IMR-90 (cell line): ENCODE measurements at regions not wholly inside any gene's neighbourhood (a gene's known extent, or its start where the extent isn't known, plus 50 kb on each side); places are given as distances from the start of the nearest gene placed in this dataset.

Experiments
- BHLHE40 ChIP-seq: fragments of 150-350 bp; IDR thresholded peaks from 2 replicates; pipeline ENCODE4 v1.6.1; 2016; ENCODE audit warnings: mild to moderate bottlenecking, low read depth, low read length
- CTCF ChIP-seq: conservative IDR thresholded peaks from 2 replicates; pipeline ENCODE4 v1.5.1; 2012; ENCODE audit warnings: mild to moderate bottlenecking, low read depth, low read length, improper control_type of control experiment
- FOS ChIP-seq: fragments of 150-350 bp; IDR thresholded peaks from 2 replicates; pipeline ENCODE4 v1.6.1; 2016; ENCODE audit warnings: low read depth, low read length
- MAFK ChIP-seq: IDR thresholded peaks from 2 replicates; pipeline ENCODE4 v1.6.1; 2012; ENCODE audit warnings: low read depth, low read length, improper control_type of control experiment
- POLR2A ChIP-seq: IDR thresholded peaks from 2 replicates; pipeline ENCODE4 v1.6.1; 2012; ENCODE audit warnings: mild to moderate bottlenecking, low read depth, low read length
- RCOR1 ChIP-seq: IDR thresholded peaks from 2 replicates; pipeline ENCODE4 v1.6.1; 2012; ENCODE audit warnings: mild to moderate bottlenecking, low read length, improper control_type of control experiment; ENCODE audit not compliant: insufficient replicate concordance
- SMC3 ChIP-seq: fragments of 150-350 bp; IDR thresholded peaks from 2 replicates; pipeline ENCODE4 v1.6.1; 2016; ENCODE audit warnings: low read depth, mild to moderate bottlenecking, antibody characterized with exemption, low read length, moderate library complexity

- no peak for TF ChIP-seq CTCF
- TF ChIP-seq RCOR1: no peak
- no peak for TF ChIP-seq POLR2A
- no peak for TF ChIP-seq BHLHE40
- TF ChIP-seq SMC3: no peak
- no peak for TF ChIP-seq FOS
- TF ChIP-seq MAFK: no peak
Measured at GRCh38 chr1:34436836-34437235, 260.1 kb downstream of the C1orf94 start.
